Heart left ventricle (tissue), 13 donors: ENCODE measurements at regions not wholly inside any gene's neighbourhood (a gene's known extent, or its start where the extent isn't known, plus 50 kb on each side); places are given as distances from the start of the nearest gene placed in this dataset.

ENCODE experiments used
- POLR2A ChIP-seq, 2 donors: fragments of 450-650 bp; IDR thresholded peaks; one replicate each; pipeline ENCODE4 v1.6.1; 2017; ENCODE audit warnings: antibody characterized with exemption in 2 of 2, mild to moderate bottlenecking in 2 of 2, moderate library complexity in 2 of 2
- TF ChIP-seq, protein P1 (sequence below), 12 donors: fragments of 200-600 bp; sonication (generic) in 4 of 12; IDR thresholded peaks; one replicate each; pipeline versions ENCODE4 v1.5.0 to v1.8.0; 2018 to 2022; ENCODE audit warnings: antibody characterized with exemption in 12 of 12, mild to moderate bottlenecking in 5 of 12
- donor health status: ischemic (EF 13 %, LVEDD 7.1; RV severe dilation, severe dysfunction).
- donor health status: DM: no; HTN: yes; CAD: no.
- donor health status: DM: no; HTN: no; CAD: no.
- donor health status: ischemic (EF 25% LVEDD 6.9; RV normal size, moderate dysfunction).
- donor health status: ischemic (EF 25% LVEDD 5.7; RV mildly dilated, moderate dysfunction).
- donor health status: ischemic (EF 35%, LVEDD 5.7; RV mildly dilated, moderate dysfunction).
- donor health status: nonischemic (EF 11% LVEDD 7.7; RV severe dilation, severe dysfunction).
- donor health status: DM: yes; HTN: yes; CAD: no.
- donor health status: PGD.
- donor health status: ischemic (EF 29% LVEDD 5.4; RV normal size, mild dysfunction).
- donor health status: nonischemic (EF 23%, LVEDD 6.1; RV moderate dilation, normal function).

DNA sequence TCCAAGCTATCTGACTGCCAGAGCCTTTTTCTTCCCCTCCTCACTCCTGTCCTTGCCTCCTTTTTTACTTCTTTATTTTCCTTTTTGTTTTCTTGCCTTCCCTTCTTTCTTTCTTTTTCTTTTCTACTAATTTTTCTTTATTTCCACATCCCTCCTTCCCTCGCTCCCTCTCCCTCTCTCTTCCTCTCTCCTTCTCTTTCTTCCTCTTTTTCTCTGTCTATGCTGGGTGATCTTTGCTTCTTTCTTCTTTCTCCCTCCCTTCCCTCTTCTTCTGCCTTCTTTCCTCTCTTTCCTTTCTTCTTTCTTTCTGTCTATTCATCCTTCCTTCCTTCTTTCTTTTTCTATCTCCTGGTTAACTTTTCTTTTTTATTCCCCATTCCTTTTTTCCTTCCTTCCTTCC is 564.8 kb downstream of the NSUN3 start:
- TF ChIP-seq, protein P1, sequence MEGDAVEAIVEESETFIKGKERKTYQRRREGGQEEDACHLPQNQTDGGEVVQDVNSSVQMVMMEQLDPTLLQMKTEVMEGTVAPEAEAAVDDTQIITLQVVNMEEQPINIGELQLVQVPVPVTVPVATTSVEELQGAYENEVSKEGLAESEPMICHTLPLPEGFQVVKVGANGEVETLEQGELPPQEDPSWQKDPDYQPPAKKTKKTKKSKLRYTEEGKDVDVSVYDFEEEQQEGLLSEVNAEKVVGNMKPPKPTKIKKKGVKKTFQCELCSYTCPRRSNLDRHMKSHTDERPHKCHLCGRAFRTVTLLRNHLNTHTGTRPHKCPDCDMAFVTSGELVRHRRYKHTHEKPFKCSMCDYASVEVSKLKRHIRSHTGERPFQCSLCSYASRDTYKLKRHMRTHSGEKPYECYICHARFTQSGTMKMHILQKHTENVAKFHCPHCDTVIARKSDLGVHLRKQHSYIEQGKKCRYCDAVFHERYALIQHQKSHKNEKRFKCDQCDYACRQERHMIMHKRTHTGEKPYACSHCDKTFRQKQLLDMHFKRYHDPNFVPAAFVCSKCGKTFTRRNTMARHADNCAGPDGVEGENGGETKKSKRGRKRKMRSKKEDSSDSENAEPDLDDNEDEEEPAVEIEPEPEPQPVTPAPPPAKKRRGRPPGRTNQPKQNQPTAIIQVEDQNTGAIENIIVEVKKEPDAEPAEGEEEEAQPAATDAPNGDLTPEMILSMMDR (IDR thresholded peaks at IDR 0.05) = no peak
- TF ChIP-seq POLR2A (IDR thresholded peaks at IDR 0.05) = no peak
